Astrocyte (in vitro differentiated cells and primary cell): ENCODE measurements at regions not wholly inside any gene's neighbourhood (a gene's known extent, or its start where the extent isn't known, plus 50 kb on each side); places are given as distances from the start of the nearest gene placed in this dataset.

Experiments used
- DNase-seq: peaks from one replicate; pipeline ENCODE4 v3.0.0-alpha.2; 2010; ENCODE audit warnings: low read depth
- FAIRE-seq: peaks from 2 replicates; lab custom pipeline; 2011; peaks lifted over from hg19 to GRCh38; lab: Jason Lieb, UNC
- H2AFZ ChIP-seq: 2 replicates; pipeline ENCODE4 v1.6.0; 2012; ENCODE audit warnings: low read depth, low read length, inconsistent platforms
- H3K27ac ChIP-seq: 2 replicates; pipeline ENCODE4 v1.5.1; 2011; ENCODE audit warnings: low read depth, low read length, inconsistent platforms
- H3K27me3 ChIP-seq: 2 replicates; pipeline ENCODE4 v1.6.0; 2011; ENCODE audit warnings: low read length, inconsistent platforms; ENCODE audit not compliant: insufficient read depth
- H3K36me3 ChIP-seq: 2 replicates; pipeline ENCODE4 v1.5.1; 2011; ENCODE audit warnings: low read length, inconsistent platforms; ENCODE audit not compliant: insufficient read depth
- H3K4me1 ChIP-seq: 2 replicates; pipeline ENCODE4 v1.5.1; 2011; ENCODE audit warnings: low read length, inconsistent platforms; ENCODE audit not compliant: insufficient read depth
- H3K4me2 ChIP-seq: 2 replicates; pipeline ENCODE4 v1.6.0; 2012; ENCODE audit warnings: low read length, inconsistent platforms
- H3K4me3 ChIP-seq: 2 replicates; pipeline ENCODE4 v1.5.1; 2011; ENCODE audit warnings: low read depth, mild to moderate bottlenecking, low read length, inconsistent platforms; ENCODE audit not compliant: insufficient read depth
- H3K79me2 ChIP-seq: 2 replicates; pipeline ENCODE4 v1.6.0; 2012; ENCODE audit warnings: mild to moderate bottlenecking, low read length, inconsistent platforms; ENCODE audit not compliant: insufficient read depth
- H3K9ac ChIP-seq: 2 replicates; pipeline ENCODE4 v1.6.0; 2012; ENCODE audit warnings: mild to moderate bottlenecking, low read length, inconsistent platforms
- H3K9me3 ChIP-seq: 2 replicates; pipeline ENCODE4 v1.5.1; 2012; ENCODE audit warnings: low read depth, mild to moderate bottlenecking, low read length, inconsistent platforms; ENCODE audit not compliant: insufficient read depth
- H4K20me1 ChIP-seq: 2 replicates; pipeline ENCODE4 v1.6.0; 2012; ENCODE audit warnings: low read length, inconsistent platforms; ENCODE audit not compliant: insufficient read depth
- H3K27ac Mint-ChIP-seq: one replicate; pipeline ENCODE4 v1.8.0; 2021; ENCODE audit warnings: mild to moderate bottlenecking, mixed read lengths; ENCODE audit not compliant: unreplicated experiment
- H3K27me3 Mint-ChIP-seq: one replicate; pipeline ENCODE4 v1.8.0; 2021; ENCODE audit warnings: low read depth, mixed read lengths; ENCODE audit not compliant: unreplicated experiment
- H3K36me3 Mint-ChIP-seq: one replicate; pipeline ENCODE4 v1.8.0; 2021; ENCODE audit warnings: low read depth, mixed read lengths; ENCODE audit not compliant: unreplicated experiment
- H3K4me1 Mint-ChIP-seq: one replicate; pipeline ENCODE4 v1.8.0; 2021; ENCODE audit warnings: low read depth, mixed read lengths; ENCODE audit not compliant: unreplicated experiment
- H3K4me3 Mint-ChIP-seq: one replicate; pipeline ENCODE4 v1.8.0; 2021; ENCODE audit warnings: mild to moderate bottlenecking, moderate library complexity, mixed read lengths; ENCODE audit not compliant: unreplicated experiment
- H3K9me3 Mint-ChIP-seq: one replicate; pipeline ENCODE4 v1.8.0; 2021; ENCODE audit warnings: mild to moderate bottlenecking, mixed read lengths; ENCODE audit not compliant: unreplicated experiment
- EZH2 ChIP-seq: IDR thresholded peaks from 2 replicates; pipeline ENCODE4 v1.6.1; 2012; ENCODE audit warnings: mild to moderate bottlenecking, low read length, inconsistent platforms; ENCODE audit not compliant: insufficient read depth
- TF ChIP-seq, protein P1 (sequence below): IDR thresholded peaks from 2 replicates; pipeline ENCODE4 v1.5.1; 2011; ENCODE audit warnings: low read depth, mild to moderate bottlenecking, inconsistent platforms, low read length, moderate library complexity; ENCODE audit not compliant: insufficient read depth

DNA sequence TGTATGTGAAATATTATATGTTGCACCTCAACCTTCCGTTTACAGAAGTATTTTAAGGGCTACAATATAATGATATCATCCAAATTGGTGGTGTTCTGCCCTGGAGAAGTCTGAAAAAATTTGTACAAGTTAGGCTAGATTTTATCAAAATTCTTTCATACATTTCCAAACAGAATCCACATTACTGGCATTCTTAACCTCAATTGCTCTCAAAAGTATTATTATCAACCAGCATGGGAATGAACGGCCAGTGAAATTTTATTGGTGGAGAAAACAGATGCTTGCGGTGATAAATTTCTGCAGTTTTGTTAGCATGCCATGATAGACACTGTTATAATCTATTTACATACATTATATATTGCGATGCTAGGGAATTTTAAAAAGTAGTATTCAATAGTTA, 88.3 kb upstream of the TFPI start:
- Histone ChIP-seq H4K20me1 (no peaks in the 10 kb centered on the region), H3K4me2 (no peak overlapping the region), H3K27ac (no peak overlapping the region), H3K4me3 (no peak overlapping the region), H3K79me2 (no peaks in the 10 kb centered on the region), H3K27me3 (no peaks in the 10 kb centered on the region), H3K9me3 (no peaks in the 10 kb centered on the region), H3K9ac (no peak overlapping the region), H2AFZ (no peak overlapping the region), H3K4me1 (no peaks in the 10 kb centered on the region), H3K36me3 (no peaks in the 10 kb centered on the region)
- Mint-ChIP-seq H3K27me3 (no peaks in the 10 kb centered on the region), H3K4me3 (no peak overlapping the region), H3K27ac (no peak overlapping the region), H3K4me1 (no peaks in the 10 kb centered on the region), H3K36me3 (no peaks in the 10 kb centered on the region), H3K9me3 (no peaks in the 10 kb centered on the region)
- DNase-seq (no peak), FAIRE-seq (no peak)
- TF ChIP-seq, protein P1, sequence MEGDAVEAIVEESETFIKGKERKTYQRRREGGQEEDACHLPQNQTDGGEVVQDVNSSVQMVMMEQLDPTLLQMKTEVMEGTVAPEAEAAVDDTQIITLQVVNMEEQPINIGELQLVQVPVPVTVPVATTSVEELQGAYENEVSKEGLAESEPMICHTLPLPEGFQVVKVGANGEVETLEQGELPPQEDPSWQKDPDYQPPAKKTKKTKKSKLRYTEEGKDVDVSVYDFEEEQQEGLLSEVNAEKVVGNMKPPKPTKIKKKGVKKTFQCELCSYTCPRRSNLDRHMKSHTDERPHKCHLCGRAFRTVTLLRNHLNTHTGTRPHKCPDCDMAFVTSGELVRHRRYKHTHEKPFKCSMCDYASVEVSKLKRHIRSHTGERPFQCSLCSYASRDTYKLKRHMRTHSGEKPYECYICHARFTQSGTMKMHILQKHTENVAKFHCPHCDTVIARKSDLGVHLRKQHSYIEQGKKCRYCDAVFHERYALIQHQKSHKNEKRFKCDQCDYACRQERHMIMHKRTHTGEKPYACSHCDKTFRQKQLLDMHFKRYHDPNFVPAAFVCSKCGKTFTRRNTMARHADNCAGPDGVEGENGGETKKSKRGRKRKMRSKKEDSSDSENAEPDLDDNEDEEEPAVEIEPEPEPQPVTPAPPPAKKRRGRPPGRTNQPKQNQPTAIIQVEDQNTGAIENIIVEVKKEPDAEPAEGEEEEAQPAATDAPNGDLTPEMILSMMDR, result no peak
- no peak for TF ChIP-seq EZH2

DNA sequence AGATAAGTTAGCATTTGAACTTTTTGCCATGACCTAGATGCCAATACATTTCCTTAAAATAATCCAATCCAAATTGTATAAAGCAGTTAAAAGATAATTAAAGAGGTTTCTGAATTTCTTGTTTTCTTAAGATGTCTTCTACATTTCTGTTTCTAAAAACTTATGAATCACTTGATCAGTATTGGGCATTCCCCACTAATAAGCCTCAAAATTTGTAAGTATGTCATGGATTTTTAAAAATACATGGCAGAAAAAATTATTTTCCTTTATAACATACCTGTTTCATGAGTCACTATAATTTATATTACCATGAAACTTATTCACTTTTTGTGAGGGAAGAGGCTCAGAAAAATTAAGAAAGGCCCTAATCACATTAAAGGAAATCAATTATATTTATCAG, 90.3 kb upstream of the TFPI start:
- Histone ChIP-seq H3K9me3 (no peaks in the 10 kb centered on the region), H3K27ac (no peak overlapping the region), H2AFZ (no peak overlapping the region), H3K9ac (no peak overlapping the region), H3K4me2 (no peak overlapping the region), H3K4me1 (no peaks in the 10 kb centered on the region), H3K27me3 (no peaks in the 10 kb centered on the region), H3K36me3 (no peaks in the 10 kb centered on the region), H3K79me2 (no peaks in the 10 kb centered on the region), H3K4me3 (no peak overlapping the region), H4K20me1 (no peaks in the 10 kb centered on the region)
- no peak for TF ChIP-seq EZH2
- TF ChIP-seq, protein P1, result no peak
- Mint-ChIP-seq H3K27ac (no peak overlapping the region), H3K36me3 (no peaks in the 10 kb centered on the region), H3K4me3 (no peak overlapping the region), H3K27me3 (no peaks in the 10 kb centered on the region), H3K9me3 (no peaks in the 10 kb centered on the region), H3K4me1 (no peaks in the 10 kb centered on the region)
- no peak for FAIRE-seq
- no peak for DNase-seq

DNA sequence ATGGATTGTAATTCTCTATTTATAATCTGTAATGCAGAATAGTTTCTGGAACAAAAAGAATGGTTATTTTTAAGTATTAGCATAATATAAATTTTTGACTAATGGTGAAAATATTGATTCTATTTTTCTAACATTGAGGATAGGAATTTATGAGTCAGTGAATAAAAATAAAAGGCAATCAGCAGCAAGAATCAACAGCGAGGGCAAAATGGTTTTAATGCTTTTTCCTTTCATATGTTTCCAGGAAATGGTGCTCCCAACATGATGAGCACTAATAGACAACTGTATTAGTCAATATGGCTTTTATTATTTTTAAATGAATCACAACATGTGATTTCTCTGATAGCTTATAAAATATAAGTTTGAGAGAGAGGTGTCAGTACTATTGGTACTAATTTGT, 90.7 kb upstream of the TFPI start:
- no peak overlapping the region for H3K9ac ChIP-seq
- no peak overlapping the region for H3K4me3 Mint-ChIP-seq
- H4K20me1 ChIP-seq, result no peaks in the 10 kb centered on the region
- TF ChIP-seq, protein P1, result no peak
- no peak for TF ChIP-seq EZH2
- no peak overlapping the region for H3K27ac ChIP-seq
- no peak overlapping the region for H2AFZ ChIP-seq
- H3K4me1 Mint-ChIP-seq, result no peaks in the 10 kb centered on the region
- H3K4me1 ChIP-seq, result no peaks in the 10 kb centered on the region
- DNase-seq (peak; percentile 6), FAIRE-seq (no peak)
- H3K27me3 Mint-ChIP-seq, result no peaks in the 10 kb centered on the region
- H3K27ac Mint-ChIP-seq, result no peak overlapping the region
- no peak overlapping the region for H3K4me2 ChIP-seq
- no peaks in the 10 kb centered on the region for H3K79me2 ChIP-seq
- H3K36me3 Mint-ChIP-seq, result no peaks in the 10 kb centered on the region
- H3K9me3 Mint-ChIP-seq, result no peaks in the 10 kb centered on the region
- no peak overlapping the region for H3K4me3 ChIP-seq
- H3K9me3 ChIP-seq, result no peaks in the 10 kb centered on the region
- H3K36me3 ChIP-seq, result no peaks in the 10 kb centered on the region
- no peaks in the 10 kb centered on the region for H3K27me3 ChIP-seq
